Activated T-cell treated with anti-CD3 and anti-CD28 coated beads, Interleukin-2, amount 50 U/mL, for 72 hours (primary cell): ENCODE measurements at regions not wholly inside any gene's neighbourhood (a gene's known extent, or its start where the extent isn't known, plus 50 kb on each side); places are given as distances from the start of the nearest gene placed in this dataset.
A peak's percentile ranks its signal among the peaks of the same experiment; 100 is the strongest.

ENCODE experiments used
- ATAC-seq, 2 donors: fragments of 150-1000 bp; cut with Tn5 transposase; replicated peaks in 1 of 2; 2 replicates each; pipeline ENCODE4 v1.10.0; 2021; ENCODE audit warnings: moderate library complexity in 2 of 2, mild to moderate bottlenecking in 1 of 2
- DNase-seq, 2 donors: peaks; one replicate each; pipeline ENCODE4 v3.0.0; 2021 to 2022; ENCODE audit warnings: mixed read lengths in 1 of 2
- H3K27ac Mint-ChIP-seq: one replicate; pipeline ENCODE4 v1.8.0; 2022; ENCODE audit warnings: mild to moderate bottlenecking, moderate library complexity, mixed read lengths
- H3K27me3 Mint-ChIP-seq: one replicate; pipeline ENCODE4 v1.8.0; 2022; ENCODE audit warnings: low read depth, mixed read lengths
- H3K36me3 Mint-ChIP-seq, 2 donors: one replicate each; pipeline ENCODE4 v1.8.0; 2022; ENCODE audit warnings: mixed read lengths in 2 of 2, mild to moderate bottlenecking in 1 of 2; ENCODE audit not compliant: insufficient read depth in 2 of 2
- H3K4me1 Mint-ChIP-seq: one replicate; pipeline ENCODE4 v1.8.0; 2022; ENCODE audit warnings: low read depth, mixed read lengths
- H3K4me3 Mint-ChIP-seq, 2 donors: one replicate each; pipeline ENCODE4 v1.8.0; 2022; ENCODE audit warnings: mild to moderate bottlenecking in 2 of 2, mixed read lengths in 2 of 2, moderate library complexity in 2 of 2
- H3K9me3 Mint-ChIP-seq, 2 donors: one replicate each; pipeline ENCODE4 v1.8.0; 2022; ENCODE audit warnings: mixed read lengths in 2 of 2

- DNase-seq: peak in 1 of 2 donors; percentile 8
- no peak overlapping the region for H3K27ac Mint-ChIP-seq
- no peak for ATAC-seq
- no peaks in the 10 kb centered on the region for H3K27me3 Mint-ChIP-seq
- no peak overlapping the region for H3K4me3 Mint-ChIP-seq
- no peaks in the 10 kb centered on the region for H3K9me3 Mint-ChIP-seq
- H3K4me1 Mint-ChIP-seq: no peaks in the 10 kb centered on the region
- H3K36me3 Mint-ChIP-seq: no peaks in the 10 kb centered on the region
Measured at GRCh38 chr7:1357601-1358271, 101.5 kb downstream of the MICALL2 start.

- ATAC-seq (no peak), DNase-seq (no peak)
- Mint-ChIP-seq H3K27ac (no peak overlapping the region), H3K36me3 (no peaks in the 10 kb centered on the region), H3K9me3 (no peaks in the 10 kb centered on the region), H3K4me3 (no peak overlapping the region), H3K4me1 (no peaks in the 10 kb centered on the region), H3K27me3 (no peaks in the 10 kb centered on the region)
Measured at GRCh38 chr7:1358376-1359050, 100.8 kb downstream of the MICALL2 start.

GRCh38 chr7:1359051-1359400, 100.2 kb downstream of the MICALL2 start:
- no peak for DNase-seq
- Mint-ChIP-seq H3K4me3 (no peak overlapping the region), H3K36me3 (no peaks in the 10 kb centered on the region), H3K27me3 (no peaks in the 10 kb centered on the region), H3K27ac (no peak overlapping the region), H3K9me3 (no peaks in the 10 kb centered on the region), H3K4me1 (no peaks in the 10 kb centered on the region)
- no peak for ATAC-seq

GRCh38 chr7:1359681-1360485, 99.4 kb downstream of the MICALL2 start:
- H3K9me3 Mint-ChIP-seq: no peaks in the 10 kb centered on the region
- H3K4me1 Mint-ChIP-seq: no peaks in the 10 kb centered on the region
- no peak overlapping the region for H3K4me3 Mint-ChIP-seq
- no peak overlapping the region for H3K27ac Mint-ChIP-seq
- no peaks in the 10 kb centered on the region for H3K36me3 Mint-ChIP-seq
- H3K27me3 Mint-ChIP-seq: no peaks in the 10 kb centered on the region
- ATAC-seq: no peak
- no peak for DNase-seq

GRCh38 chr7:1360521-1360971, 98.7 kb downstream of the MICALL2 start:
- H3K36me3 Mint-ChIP-seq: no peaks in the 10 kb centered on the region
- no peaks in the 10 kb centered on the region for H3K27me3 Mint-ChIP-seq
- no peaks in the 10 kb centered on the region for H3K9me3 Mint-ChIP-seq
- DNase-seq (no peak), ATAC-seq (no peak)
- H3K27ac Mint-ChIP-seq: no peak overlapping the region
- H3K4me3 Mint-ChIP-seq: no peak overlapping the region
- H3K4me1 Mint-ChIP-seq: no peaks in the 10 kb centered on the region

GRCh38 chr7:1361016-1361755, 98.1 kb downstream of the MICALL2 start:
- Mint-ChIP-seq H3K36me3 (no peaks in the 10 kb centered on the region), H3K27me3 (no peaks in the 10 kb centered on the region), H3K27ac (no peak overlapping the region), H3K4me1 (no peaks in the 10 kb centered on the region), H3K4me3 (no peak overlapping the region), H3K9me3 (peaks cover 0 to 3% of the 10 kb centered on the region in 2 donors)
- no peak for DNase-seq
- no peak for ATAC-seq

- peaks cover 0 to 3% of the 10 kb centered on the region in 2 donors for H3K9me3 Mint-ChIP-seq
- no peaks in the 10 kb centered on the region for H3K36me3 Mint-ChIP-seq
- no peak overlapping the region for H3K4me3 Mint-ChIP-seq
- no peak for ATAC-seq
- no peak for DNase-seq
- no peak overlapping the region for H3K27ac Mint-ChIP-seq
- H3K4me1 Mint-ChIP-seq: no peaks in the 10 kb centered on the region
- H3K27me3 Mint-ChIP-seq: no peaks in the 10 kb centered on the region
Measured at GRCh38 chr7:1361756-1362125, 97.5 kb downstream of the MICALL2 start.

GRCh38 chr7:1362301-1362700, 97.0 kb downstream of the MICALL2 start:
- Mint-ChIP-seq H3K27me3 (peaks cover 3% of the 10 kb centered on the region), H3K9me3 (peaks cover 0 to 3% of the 10 kb centered on the region in 2 donors), H3K4me3 (no peak overlapping the region), H3K4me1 (no peaks in the 10 kb centered on the region), H3K36me3 (no peaks in the 10 kb centered on the region), H3K27ac (no peak overlapping the region)
- DNase-seq: no peak
- no peak for ATAC-seq

GRCh38 chr7:1364068-1364905, 95.0 kb downstream of the MICALL2 start:
- DNase-seq: no peak
- no peaks in the 10 kb centered on the region for H3K36me3 Mint-ChIP-seq
- H3K27ac Mint-ChIP-seq: no peak overlapping the region
- no peak for ATAC-seq
- no peak overlapping the region for H3K4me3 Mint-ChIP-seq
- H3K9me3 Mint-ChIP-seq: peaks cover 0 to 3% of the 10 kb centered on the region in 2 donors
- peaks cover 14% of the 10 kb centered on the region for H3K27me3 Mint-ChIP-seq
- no peaks in the 10 kb centered on the region for H3K4me1 Mint-ChIP-seq

GRCh38 chr7:1364906-1365570, 94.2 kb downstream of the MICALL2 start:
- Mint-ChIP-seq H3K4me1 (no peaks in the 10 kb centered on the region), H3K4me3 (no peak overlapping the region), H3K27ac (no peak overlapping the region), H3K9me3 (peaks cover 0 to 3% of the 10 kb centered on the region in 2 donors), H3K27me3 (peaks cover 19% of the 10 kb centered on the region), H3K36me3 (no peaks in the 10 kb centered on the region)
- no peak for DNase-seq
- no peak for ATAC-seq

- H3K36me3 Mint-ChIP-seq: no peaks in the 10 kb centered on the region
- no peak overlapping the region for H3K4me3 Mint-ChIP-seq
- no peaks in the 10 kb centered on the region for H3K4me1 Mint-ChIP-seq
- no peak for ATAC-seq
- H3K27ac Mint-ChIP-seq: no peak overlapping the region
- H3K27me3 Mint-ChIP-seq: peaks cover 24% of the 10 kb centered on the region
- peaks cover 0 to 3% of the 10 kb centered on the region in 2 donors for H3K9me3 Mint-ChIP-seq
- DNase-seq: no peak
Measured at GRCh38 chr7:1365846-1366245, 93.4 kb downstream of the MICALL2 start.
